OCI-LY7 (cell line): ENCODE measurements at regions not wholly inside any gene's neighbourhood (a gene's known extent, or its start where the extent isn't known, plus 50 kb on each side); places are given as distances from the start of the nearest gene placed in this dataset.

Source experiments
- CTCF ChIP-seq: fragments of 200-600 bp; sonication (generic); conservative IDR thresholded peaks from 2 replicates; pipeline ENCODE4 v1.5.1; 2014; ENCODE audit warnings: mild to moderate bottlenecking, antibody characterized with exemption, low read length, moderate library complexity, mixed read lengths
- EZH2phosphoT487 ChIP-seq: fragments of 200-600 bp; sonication (generic); IDR thresholded peaks from 2 replicates; pipeline ENCODE4 v1.6.1; 2018; ENCODE audit warnings: low read depth, borderline replicate concordance, mild to moderate bottlenecking, mixed run types, antibody characterized with exemption, low read length, moderate library complexity, mixed read lengths

- no peak for TF ChIP-seq CTCF
- TF ChIP-seq EZH2phosphoT487, result no peak
Measured at GRCh38 chr3:116980099-116980498, 270.5 kb downstream of the TUSC7 start.
